GM12892 (cell line): ENCODE measurements at regions not wholly inside any gene's neighbourhood (a gene's known extent, or its start where the extent isn't known, plus 50 kb on each side); places are given as distances from the start of the nearest gene placed in this dataset.

Experiments used
- POLR2A ChIP-seq: IDR thresholded peaks from 2 replicates; pipeline ENCODE4 v1.6.1; 2011; ENCODE audit warnings: low read depth, low read length, control low read depth
- TAF1 ChIP-seq: IDR thresholded peaks from 2 replicates; pipeline ENCODE4 v1.6.1; 2011; ENCODE audit warnings: low read depth, mild to moderate bottlenecking, control low read depth, low read length, borderline replicate concordance

- no peak for TF ChIP-seq TAF1
- no peak for TF ChIP-seq POLR2A
Observed at GRCh38 chr10:130740915-130741750, 570.4 kb downstream of the TCERG1L start.
